Activated B cell treated with CpG ODN at 0.5 μM for 24 hours (primary cell): ENCODE measurements at regions not wholly inside any gene's neighbourhood (a gene's known extent, or its start where the extent isn't known, plus 50 kb on each side); places are given as distances from the start of the nearest gene placed in this dataset.

Source experiments
- ATAC-seq: fragments of 200-7000 bp; cut with Tn5 transposase; one replicate; pipeline ENCODE4 v1.10.0; 2021; ENCODE audit warnings: low read depth, mild to moderate bottlenecking, moderate library complexity
- CTCF ChIA-PET: fragments of 350-600 bp; sonication (Branson Sonifier 250); formaldehyde crosslinking; loops from one replicate; lab custom pipeline; 2021; ENCODE audit warnings: antibody characterized with exemption; lab: Charles Lee
- POLR2A ChIA-PET: fragments of 350-600 bp; sonication (Branson Sonifier 250); formaldehyde crosslinking; loops from one replicate; lab custom pipeline; 2021; ENCODE audit warnings: antibody characterized with exemption; lab: Charles Lee
- DNase-seq: peaks from one replicate; pipeline ENCODE4 v3.0.0; 2022
- H3K27ac Mint-ChIP-seq: one replicate; pipeline ENCODE4 v1.8.0; 2020; ENCODE audit warnings: mixed read lengths
- H3K27me3 Mint-ChIP-seq: one replicate; pipeline ENCODE4 v1.8.0; 2021; ENCODE audit warnings: mixed read lengths
- H3K36me3 Mint-ChIP-seq: one replicate; pipeline ENCODE4 v1.8.0; 2021; ENCODE audit warnings: low read depth, mixed read lengths
- H3K4me1 Mint-ChIP-seq: one replicate; pipeline ENCODE4 v1.8.0; 2021; ENCODE audit warnings: mixed read lengths
- H3K4me3 Mint-ChIP-seq: one replicate; pipeline ENCODE4 v1.8.0; 2020; ENCODE audit warnings: mild to moderate bottlenecking, mixed read lengths
- H3K9me3 Mint-ChIP-seq: one replicate; pipeline ENCODE4 v1.8.0; 2020; ENCODE audit warnings: mixed read lengths
- intact Hi-C: fragments of 100-400 bp; cut with micrococcal nuclease; formaldehyde crosslinking; loops from one replicate; pipeline ENCODE4 v1.15.1; 2024
- TF ChIP-seq, protein P1 (sequence below): fragments of 200-600 bp; IDR thresholded peaks from one replicate; pipeline ENCODE4 v1.8.0; 2022; ENCODE audit warnings: antibody characterized with exemption, mild to moderate bottlenecking

- Mint-ChIP-seq H3K4me1 (peaks cover 8% of the 10 kb centered on the region), H3K36me3 (no peaks in the 10 kb centered on the region), H3K4me3 (no peak overlapping the region), H3K9me3 (no peaks in the 10 kb centered on the region), H3K27me3 (peaks cover 8% of the 10 kb centered on the region), H3K27ac (no peak overlapping the region)
- ChIA-PET CTCF (interaction anchor here (0.9 kb wide), 1 partner anchor 11 kb away, joined by 5 read pairs; no protein-coding TSS in a partner anchor), POLR2A (no interaction called here)
- ATAC-seq = no peak
- intact Hi-C loops = no loop called here
- no peak for DNase-seq
- TF ChIP-seq, protein P1, sequence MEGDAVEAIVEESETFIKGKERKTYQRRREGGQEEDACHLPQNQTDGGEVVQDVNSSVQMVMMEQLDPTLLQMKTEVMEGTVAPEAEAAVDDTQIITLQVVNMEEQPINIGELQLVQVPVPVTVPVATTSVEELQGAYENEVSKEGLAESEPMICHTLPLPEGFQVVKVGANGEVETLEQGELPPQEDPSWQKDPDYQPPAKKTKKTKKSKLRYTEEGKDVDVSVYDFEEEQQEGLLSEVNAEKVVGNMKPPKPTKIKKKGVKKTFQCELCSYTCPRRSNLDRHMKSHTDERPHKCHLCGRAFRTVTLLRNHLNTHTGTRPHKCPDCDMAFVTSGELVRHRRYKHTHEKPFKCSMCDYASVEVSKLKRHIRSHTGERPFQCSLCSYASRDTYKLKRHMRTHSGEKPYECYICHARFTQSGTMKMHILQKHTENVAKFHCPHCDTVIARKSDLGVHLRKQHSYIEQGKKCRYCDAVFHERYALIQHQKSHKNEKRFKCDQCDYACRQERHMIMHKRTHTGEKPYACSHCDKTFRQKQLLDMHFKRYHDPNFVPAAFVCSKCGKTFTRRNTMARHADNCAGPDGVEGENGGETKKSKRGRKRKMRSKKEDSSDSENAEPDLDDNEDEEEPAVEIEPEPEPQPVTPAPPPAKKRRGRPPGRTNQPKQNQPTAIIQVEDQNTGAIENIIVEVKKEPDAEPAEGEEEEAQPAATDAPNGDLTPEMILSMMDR = no peak
Measured at GRCh38 chr5:39584927-39585326, 160.1 kb upstream of the DAB2 start.

GRCh38 chr5:39580702-39581453, 156.1 kb upstream of the DAB2 start:
- TF ChIP-seq, protein P1 = no peak
- H3K36me3 Mint-ChIP-seq = no peaks in the 10 kb centered on the region
- intact Hi-C loops = no loop called here
- H3K27ac Mint-ChIP-seq = no peak overlapping the region
- peaks cover 8% of the 10 kb centered on the region for H3K4me1 Mint-ChIP-seq
- ChIA-PET CTCF (interaction anchor here (1.1 to 1.8 kb wide), 2 partner anchors 10 to 368 kb away, joined by 4 to 5 read pairs; no protein-coding TSS in a partner anchor), POLR2A (interaction anchor here (0.5 kb wide), 1 partner anchor 1240 kb away, joined by 5 read pairs; no protein-coding TSS in a partner anchor)
- no peak overlapping the region for H3K4me3 Mint-ChIP-seq
- H3K27me3 Mint-ChIP-seq = peaks cover under 1% of the 10 kb centered on the region
- ATAC-seq (no peak), DNase-seq (no peak)
- H3K9me3 Mint-ChIP-seq = no peaks in the 10 kb centered on the region

DNA sequence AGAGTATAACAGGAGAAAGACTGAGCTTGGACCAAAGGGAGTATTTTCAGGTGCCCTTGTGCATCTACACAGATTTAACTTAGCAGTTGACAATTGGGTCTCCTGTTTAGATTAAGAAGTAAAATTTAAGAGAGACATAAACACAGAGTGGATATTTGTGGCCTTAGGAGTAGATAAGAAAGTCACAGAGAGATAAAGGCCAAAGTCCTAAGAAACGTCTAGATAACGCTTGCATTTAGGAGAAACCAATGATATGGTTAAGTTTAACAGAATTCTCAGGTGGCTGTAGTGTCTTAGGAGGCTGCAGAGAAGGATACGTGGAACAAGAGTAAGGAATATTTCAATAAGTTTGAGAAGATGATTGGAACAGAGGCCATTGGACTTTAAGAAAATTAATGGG, 155.0 kb upstream of the DAB2 start:
- CTCF ChIA-PET = interaction anchor here (1.2 to 3.0 kb wide), 5 partner anchors 13 to 1299 kb away, joined by 3 to 11 read pairs (median 3); no protein-coding TSS in a partner anchor
- ATAC-seq = no peak

GRCh38 chr5:39578887-39579497, 154.2 kb upstream of the DAB2 start:
- no peaks in the 10 kb centered on the region for H3K36me3 Mint-ChIP-seq
- peaks cover 8% of the 10 kb centered on the region for H3K4me1 Mint-ChIP-seq
- ATAC-seq (no peak), DNase-seq (no peak)
- ChIA-PET CTCF (interaction anchor here (0.6 to 3.0 kb wide), 9 partner anchors 10 to 1300 kb away, joined by 3 to 11 read pairs (median 3); no protein-coding TSS in a partner anchor), POLR2A (interaction anchor here (0.6 kb wide), 1 partner anchor 1110 kb away, joined by 5 read pairs; no protein-coding TSS in a partner anchor)
- intact Hi-C loops = loop anchor here (1.0 to 5.0 kb wide), 5 partner anchors 133 to 1300 kb away; no protein-coding TSS in a partner anchor
- H3K4me3 Mint-ChIP-seq = no peak overlapping the region
- H3K9me3 Mint-ChIP-seq = no peaks in the 10 kb centered on the region
- no peak overlapping the region for H3K27ac Mint-ChIP-seq
- TF ChIP-seq, protein P1 = peak; percentile 63
- H3K27me3 Mint-ChIP-seq = peaks cover 2% of the 10 kb centered on the region

More for the DNA sequence above, 155.0 kb upstream of the DAB2 start:
- H3K4me3 Mint-ChIP-seq = no peak overlapping the region
- TF ChIP-seq, protein P1 = no peak
- intact Hi-C loops = loop anchor here (1.0 to 5.0 kb wide), 5 partner anchors 133 to 1300 kb away; no protein-coding TSS in a partner anchor
- no peak for DNase-seq
- no peaks in the 10 kb centered on the region for H3K36me3 Mint-ChIP-seq
- no peaks in the 10 kb centered on the region for H3K27me3 Mint-ChIP-seq
- no peaks in the 10 kb centered on the region for H3K9me3 Mint-ChIP-seq
- peaks cover 8% of the 10 kb centered on the region for H3K4me1 Mint-ChIP-seq
- POLR2A ChIA-PET = no interaction called here
- H3K27ac Mint-ChIP-seq = no peak overlapping the region
